Testis (tissue), 2 donors: ENCODE measurements at regions not wholly inside any gene's neighbourhood (a gene's known extent, or its start where the extent isn't known, plus 50 kb on each side); places are given as distances from the start of the nearest gene placed in this dataset.

Source experiments
- CTCF ChIP-seq, 3 experiments: fragments of 450-650 bp in 2 of 3; fragments of 200-600 bp in 1 of 3; sonication (generic) in 1 of 3; IDR thresholded peaks; one replicate each; pipeline ENCODE4 v1.5.1; 2016 to 2019; ENCODE audit warnings: antibody characterized with exemption in 3 of 3, mild to moderate bottlenecking in 2 of 3, moderate library complexity in 1 of 3
- POLR2A ChIP-seq: fragments of 450-650 bp; IDR thresholded peaks from one replicate; pipeline ENCODE4 v1.6.1; 2017; ENCODE audit warnings: antibody characterized with exemption, mild to moderate bottlenecking, moderate library complexity

GRCh38 chr15:81945014-81945615, 100.7 kb downstream of the MEX3B start:
- TF ChIP-seq CTCF (IDR thresholded peaks at IDR 0.05) (no peak), POLR2A (no peak)
